ENCODE measurements at regions not wholly inside any gene's neighbourhood (a gene's known extent, or its start where the extent isn't known, plus 50 kb on each side); places are given as distances from the start of the nearest gene placed in this dataset.

GRCh38 chr1:232153652-232154051, 476.3 kb downstream of the SIPA1L2 start:
- Histone ChIP-seq H3K4me3 (no peak overlapping the region), H3K9me3 (peaks cover 0 to 5% (median 0%) of the 10 kb centered on the region in 11 donors)
- TF ChIP-seq, protein P1, sequence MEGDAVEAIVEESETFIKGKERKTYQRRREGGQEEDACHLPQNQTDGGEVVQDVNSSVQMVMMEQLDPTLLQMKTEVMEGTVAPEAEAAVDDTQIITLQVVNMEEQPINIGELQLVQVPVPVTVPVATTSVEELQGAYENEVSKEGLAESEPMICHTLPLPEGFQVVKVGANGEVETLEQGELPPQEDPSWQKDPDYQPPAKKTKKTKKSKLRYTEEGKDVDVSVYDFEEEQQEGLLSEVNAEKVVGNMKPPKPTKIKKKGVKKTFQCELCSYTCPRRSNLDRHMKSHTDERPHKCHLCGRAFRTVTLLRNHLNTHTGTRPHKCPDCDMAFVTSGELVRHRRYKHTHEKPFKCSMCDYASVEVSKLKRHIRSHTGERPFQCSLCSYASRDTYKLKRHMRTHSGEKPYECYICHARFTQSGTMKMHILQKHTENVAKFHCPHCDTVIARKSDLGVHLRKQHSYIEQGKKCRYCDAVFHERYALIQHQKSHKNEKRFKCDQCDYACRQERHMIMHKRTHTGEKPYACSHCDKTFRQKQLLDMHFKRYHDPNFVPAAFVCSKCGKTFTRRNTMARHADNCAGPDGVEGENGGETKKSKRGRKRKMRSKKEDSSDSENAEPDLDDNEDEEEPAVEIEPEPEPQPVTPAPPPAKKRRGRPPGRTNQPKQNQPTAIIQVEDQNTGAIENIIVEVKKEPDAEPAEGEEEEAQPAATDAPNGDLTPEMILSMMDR (IDR thresholded peaks at IDR 0.05) = no peak

DNA sequence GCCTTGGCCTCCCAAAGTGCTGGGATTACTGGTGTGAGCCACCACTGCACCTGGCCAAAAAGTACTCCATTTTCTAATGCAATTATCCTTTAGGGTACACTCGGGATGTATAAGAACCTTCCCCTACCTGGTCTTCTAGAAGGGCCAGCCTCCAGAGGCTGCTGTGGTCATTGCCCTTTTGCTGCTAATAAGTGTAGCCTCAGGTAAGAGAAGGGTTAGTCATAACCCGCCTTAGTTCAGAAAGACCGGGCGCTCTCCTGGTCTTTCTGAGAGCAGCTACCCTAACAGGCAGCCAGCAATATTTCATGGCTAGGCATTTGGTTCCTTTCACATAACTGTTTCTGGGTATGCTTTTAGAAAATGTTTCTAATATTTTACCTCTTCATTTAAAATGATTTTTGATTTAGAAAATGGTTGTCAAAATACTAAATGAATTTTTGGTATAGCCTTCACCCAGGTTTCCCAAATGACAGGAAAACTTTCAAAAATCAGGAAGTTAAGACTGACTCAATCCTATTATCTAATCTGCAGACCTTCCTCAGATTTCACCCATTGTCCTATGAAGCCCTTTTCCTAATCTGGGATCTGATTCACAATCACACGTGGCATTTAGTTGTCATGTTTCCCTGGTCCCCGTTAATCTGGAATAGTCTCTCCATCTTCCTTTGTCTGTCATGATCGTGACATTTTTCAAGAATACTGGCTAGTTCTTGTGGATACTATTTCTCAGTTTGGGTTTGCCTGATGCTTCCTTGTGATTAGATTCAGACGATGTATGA, 479.0 kb downstream of the SIPA1L2 start:
- H3K4me1 ChIP-seq = no peaks in the 10 kb centered on the region
- ATAC-seq (no peak), DNase-seq (no peak)
- intact Hi-C loops (cut with DNase I) = no loop called here
- H3K4me3 ChIP-seq = no peak overlapping the region
- 78 to 81% methylated on average over 8 of the region's 8 CpGs for WGBS, 2 donors
- H3K36me3 ChIP-seq = no peaks in the 10 kb centered on the region
- H3K9me3 ChIP-seq = peaks cover 0 to 3% (median 0%) of the 10 kb centered on the region in 11 donors
- TF ChIP-seq, protein P1 (IDR thresholded peaks at IDR 0.05) = no peak
- H3K27me3 ChIP-seq = peaks cover 0 to 4% (median 0%) of the 10 kb centered on the region in 7 donors
- H3K27ac ChIP-seq = no peak overlapping the region

More at GRCh38 chr1:232153652-232154051, 476.3 kb downstream of the SIPA1L2 start:
- Histone ChIP-seq H3K27me3 (peaks cover 0 to 4% (median 0%) of the 10 kb centered on the region in 7 donors), H3K27ac (no peak overlapping the region), H3K36me3 (no peaks in the 10 kb centered on the region), H3K4me1 (no peaks in the 10 kb centered on the region)
- ATAC-seq (no peak), DNase-seq (no peak)
- intact Hi-C loops (cut with DNase I) = no loop called here

DNA sequence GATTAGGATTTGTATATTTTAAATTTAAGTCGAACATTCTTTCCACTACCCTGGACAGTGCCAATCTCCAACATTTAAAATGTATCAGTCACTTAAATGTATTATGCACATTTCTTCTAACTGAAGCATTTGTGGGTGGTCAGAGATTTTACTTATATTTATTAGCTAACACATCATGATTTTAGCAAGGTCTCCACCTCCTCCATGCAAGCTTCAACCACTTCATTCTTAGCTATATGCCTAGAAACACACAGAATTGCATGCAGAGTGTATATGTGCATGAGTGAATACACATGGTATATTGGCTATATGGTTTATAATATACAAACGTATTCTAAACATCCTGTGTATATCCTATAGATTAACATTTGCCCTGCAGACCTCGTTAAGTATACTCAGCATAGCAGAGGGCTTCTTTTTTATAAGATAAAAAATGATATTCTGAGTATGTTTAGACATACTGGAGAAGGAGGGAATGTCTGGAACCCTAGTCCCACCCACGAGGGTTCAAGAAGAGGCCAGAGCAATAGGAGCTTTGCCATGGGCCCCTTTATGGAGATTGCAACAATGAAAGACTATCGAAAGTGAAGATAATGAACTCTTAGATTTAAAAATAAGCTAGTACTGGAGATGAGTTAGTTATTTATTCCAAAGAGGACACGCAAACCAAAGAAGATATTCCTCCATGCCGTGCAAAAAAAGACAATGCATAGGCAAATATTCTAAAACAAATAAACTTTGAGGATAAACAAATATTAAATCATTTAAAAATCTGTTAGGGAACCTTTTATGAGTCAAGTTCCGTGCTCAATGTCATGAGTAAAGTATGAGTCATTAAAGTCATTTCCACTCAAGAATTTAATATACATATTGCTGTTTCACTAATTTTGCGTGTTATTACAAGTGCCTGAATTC, 480.4 kb downstream of the SIPA1L2 start:
- ATAC-seq (no peak), DNase-seq (no peak)
- Histone ChIP-seq H3K27me3 (peaks cover 0 to 4% (median 0%) of the 10 kb centered on the region in 7 donors), H3K4me3 (no peak overlapping the region), H3K9me3 (no peaks in the 10 kb centered on the region), H3K4me1 (no peaks in the 10 kb centered on the region), H3K36me3 (no peaks in the 10 kb centered on the region), H3K27ac (no peak overlapping the region)
- TF ChIP-seq, protein P1 (IDR thresholded peaks at IDR 0.05) = no peak
- intact Hi-C loops (cut with DNase I) = no loop called here
- 64 to 75% methylated on average over 9 of the region's 9 CpGs for WGBS, 2 donors

GRCh38 chr1:232147215-232147614, 482.7 kb downstream of the SIPA1L2 start:
- Histone ChIP-seq H3K4me3 (no peak overlapping the region), H3K36me3 (no peaks in the 10 kb centered on the region), H3K9me3 (no peaks in the 10 kb centered on the region), H3K27ac (no peak overlapping the region), H3K4me1 (peaks cover 0 to 11% (median 0%) of the 10 kb centered on the region in 9 donors), H3K27me3 (peaks cover 0 to 4% (median 0%) of the 10 kb centered on the region in 7 donors)
- no peak for ATAC-seq
- no peak for DNase-seq
- intact Hi-C loops (cut with DNase I) = no loop called here
- WGBS, 2 donors = 89% methylated on average over 2 of the region's 2 CpGs
- TF ChIP-seq, protein P1 (IDR thresholded peaks at IDR 0.05) = no peak
